GM12878 (cell line): ENCODE measurements at regions not wholly inside any gene's neighbourhood (a gene's known extent, or its start where the extent isn't known, plus 50 kb on each side); places are given as distances from the start of the nearest gene placed in this dataset.

Experiments
- ATAC-seq: fragments of 200-7000 bp; cut with Tn5 transposase; 3 replicates; pipeline ENCODE4 v1.9.1; 2020; ENCODE audit warnings: mild to moderate bottlenecking, moderate library complexity
- BruUV-seq: library from RNA; stranded (reverse); fragments of 400-500 nt; replicated peaks from 2 replicates; lab custom pipeline; 2021; lab: Mats Ljungman, UMichigan
- CTCF ChIA-PET: fragments of 300-600 bp; sonication (Branson Sonifier 250); formaldehyde crosslinking; extraction: SDS; loops from one replicate; lab custom pipeline; 2021; ENCODE audit warnings: inconsistent platforms; lab: Yijun Ruan, JAX
- POLR2A ChIA-PET: fragments of 350-600 bp; formaldehyde crosslinking; extraction: SDS; loops from one replicate; lab custom pipeline; 2021; ENCODE audit warnings: inconsistent platforms; lab: Charles Lee
- RAD21 ChIA-PET: fragments of 300-600 bp; sonication (Branson Sonifier 250); formaldehyde crosslinking; loops from one replicate; lab custom pipeline; 2023; ENCODE audit warnings: antibody characterized with exemption; ENCODE audit not compliant: unreplicated experiment; lab: Charles Lee
- SMC1A ChIA-PET: fragments of 300-600 bp; sonication (Branson Sonifier 250); formaldehyde crosslinking; loops from one replicate; lab custom pipeline; 2023; ENCODE audit not compliant: unreplicated experiment, uncharacterized antibody; lab: Charles Lee
- DNase-seq: peaks from one replicate; pipeline ENCODE4 v3.0.0-alpha.2; 2011; ENCODE audit warnings: low read depth, low spot score
- FAIRE-seq: peaks from 3 replicates; lab custom pipeline; 2011; peaks lifted over from hg19 to GRCh38; lab: Jason Lieb, UNC
- H2AFZ ChIP-seq: 2 replicates; pipeline ENCODE4 v1.6.0; 2011; ENCODE audit warnings: low read depth, low read length, control low read depth; ENCODE audit not compliant: control insufficient read depth
- H3K27ac ChIP-seq: 2 replicates; pipeline ENCODE4 v1.5.1; 2011; ENCODE audit warnings: control low read depth; ENCODE audit not compliant: control insufficient read depth, insufficient read depth
- H3K27me3 ChIP-seq, 2 experiments: replicated peaks in 1 of 2; 2 replicates each; pipeline versions ENCODE4 v1.6.0 to v1.6.1; 2011; ENCODE audit warnings: low read length in 1 of 2; ENCODE audit not compliant: control insufficient read depth in 2 of 2, insufficient read depth in 2 of 2
- H3K36me3 ChIP-seq, 2 experiments: 2 replicates each; pipeline ENCODE4 v1.5.1; 2011; ENCODE audit warnings: low read length in 1 of 2; ENCODE audit not compliant: control insufficient read depth in 2 of 2, insufficient read depth in 2 of 2
- H3K4me1 ChIP-seq: 2 replicates; pipeline ENCODE4 v1.6.1; 2011; ENCODE audit warnings: mild to moderate bottlenecking, low read length, moderate library complexity, mixed read lengths; ENCODE audit not compliant: control insufficient read depth, insufficient read depth
- H3K4me2 ChIP-seq: 2 replicates; pipeline ENCODE4 v1.6.0; 2011; ENCODE audit warnings: control low read depth; ENCODE audit not compliant: control insufficient read depth, insufficient read depth
- H3K4me3 ChIP-seq: fragments of 200-600 bp; sonication (generic); 2 replicates; pipeline ENCODE4 v1.5.1; 2016
- H3K79me2 ChIP-seq: 2 replicates; pipeline ENCODE4 v1.6.0; 2011; ENCODE audit warnings: low read length; ENCODE audit not compliant: control insufficient read depth, insufficient read depth
- H3K9ac ChIP-seq: 2 replicates; pipeline ENCODE4 v1.8.0; 2011; ENCODE audit warnings: low read length, control low read depth, mixed read lengths; ENCODE audit not compliant: control insufficient read depth, insufficient read depth
- H3K9me3 ChIP-seq: replicated peaks from 3 replicates; pipeline ENCODE4 v1.5.1; 2011; ENCODE audit warnings: mild to moderate bottlenecking, low read length; ENCODE audit not compliant: control insufficient read depth, insufficient read depth
- H4K20me1 ChIP-seq: 2 replicates; pipeline ENCODE4 v1.6.0; 2011; ENCODE audit not compliant: control insufficient read depth, insufficient read depth
- BCLAF1 ChIP-seq: fragments of 450-650 bp; IDR thresholded peaks from 2 replicates; pipeline ENCODE4 v1.6.1; 2017; ENCODE audit warnings: antibody characterized with exemption, mild to moderate bottlenecking, moderate library complexity
- BRCA1 ChIP-seq: IDR thresholded peaks from 2 replicates; pipeline ENCODE4 v1.6.1; 2011; ENCODE audit warnings: low read depth, low read length, improper control_type of control experiment
- E2F8 ChIP-seq: fragments of 450-650 bp; IDR thresholded peaks from 2 replicates; pipeline ENCODE4 v1.6.1; 2018; ENCODE audit warnings: mild to moderate bottlenecking, low read depth, moderate library complexity; ENCODE audit not compliant: partially characterized antibody
- EED ChIP-seq: sonication (generic); IDR thresholded peaks from 2 replicates; pipeline ENCODE4 v1.6.1; 2016; ENCODE audit warnings: antibody characterized with exemption, low read depth
- ELK1 ChIP-seq: IDR thresholded peaks from 2 replicates; pipeline ENCODE4 v1.6.1; 2012; ENCODE audit warnings: low read depth, low read length, improper control_type of control experiment
- HDGF ChIP-seq: fragments of 450-650 bp; IDR thresholded peaks from 2 replicates; pipeline ENCODE4 v1.6.1; 2016; ENCODE audit warnings: antibody characterized with exemption
- NFIC ChIP-seq: IDR thresholded peaks from 2 replicates; pipeline ENCODE4 v1.6.1; 2012; ENCODE audit warnings: low read depth, mild to moderate bottlenecking, inconsistent platforms, low read length, moderate library complexity
- NRF1 ChIP-seq: conservative IDR thresholded peaks from 2 replicates; pipeline ENCODE4 v1.6.1; 2011; ENCODE audit warnings: mild to moderate bottlenecking, low read depth, low read length, improper control_type of control experiment
- PBX3 ChIP-seq: IDR thresholded peaks from 2 replicates; pipeline ENCODE4 v1.6.1; 2011; ENCODE audit warnings: mild to moderate bottlenecking, low read depth, low read length, moderate library complexity; ENCODE audit not compliant: insufficient replicate concordance
- POLR2AphosphoS2 ChIP-seq: IDR thresholded peaks from 2 replicates; pipeline ENCODE4 v1.6.1; 2011; ENCODE audit warnings: low read depth, mild to moderate bottlenecking, low read length, improper control_type of control experiment, moderate library complexity
- RELA ChIP-seq: fragments of 450-650 bp; IDR thresholded peaks from 2 replicates; pipeline ENCODE4 v1.8.0; 2014; ENCODE audit warnings: borderline replicate concordance; ENCODE audit not compliant: partially characterized antibody
- SMC3 ChIP-seq: IDR thresholded peaks from 2 replicates; pipeline ENCODE4 v1.6.1; 2011; ENCODE audit warnings: low read length, improper control_type of control experiment, borderline replicate concordance
- SP1 ChIP-seq: IDR thresholded peaks from one replicate; pipeline ENCODE4 v1.6.1; 2011; ENCODE audit warnings: low read depth, low read length
- SRF ChIP-seq, 2 experiments: IDR thresholded peaks; 2 replicates each; pipeline ENCODE4 v1.6.1; 2011; ENCODE audit warnings: low read depth in 2 of 2, low read length in 2 of 2, mild to moderate bottlenecking in 1 of 2, moderate library complexity in 1 of 2
- TCF3 ChIP-seq: IDR thresholded peaks from 2 replicates; pipeline ENCODE4 v1.6.1; 2012; ENCODE audit warnings: low read depth, mild to moderate bottlenecking, low read length, borderline replicate concordance; ENCODE audit not compliant: insufficient read depth
- YY1 ChIP-seq: IDR thresholded peaks from 2 replicates; pipeline ENCODE4 v1.6.1; 2011; ENCODE audit warnings: low read depth, mild to moderate bottlenecking, low read length
- WGBS: methylation state at CpG from one replicate; pipeline ENCODE4 v1.1.6; 2016; ENCODE audit warnings: low lambda C conversion rate; ENCODE audit not compliant: insufficient replicate concordance, insufficient coverage; ENCODE audit errors: missing lambda C conversion rate; 5-methylcytosine and 5-hydroxymethylcytosine counted together
- in situ Hi-C: fragments of 300-500 bp; cut with MboI; formaldehyde crosslinking; loops from 9 replicates; pipeline ENCODE4 v1.14.3; 2018; ENCODE audit warnings: mixed read lengths
- intact Hi-C: fragments of 100-400 bp; cut with micrococcal nuclease; formaldehyde crosslinking; loops from one replicate; pipeline ENCODE4 v1.14.2; 2022; ENCODE audit not compliant: unreplicated experiment

- Histone ChIP-seq H3K27me3 (no peaks in the 10 kb centered on the region), H3K4me2 (no peak overlapping the region), H4K20me1 (no peaks in the 10 kb centered on the region), H3K27ac (no peak overlapping the region), H3K9ac (no peak overlapping the region), H3K79me2 (no peaks in the 10 kb centered on the region), H2AFZ (no peak overlapping the region), H3K36me3 (no peaks in the 10 kb centered on the region), H3K9me3 (no peaks in the 10 kb centered on the region), H3K4me1 (no peaks in the 10 kb centered on the region), H3K4me3 (no peak overlapping the region)
- SMC1A ChIA-PET: interaction anchor here (1.0 kb wide), 1 partner anchor 9 kb away, joined by 3 read pairs; no protein-coding TSS in a partner anchor
- intact Hi-C loops (no loop called here), in situ Hi-C loops (no loop called here)
- CTCF ChIA-PET: interaction anchor here (1.3 to 1.5 kb wide), 2 partner anchors 9 to 10 kb away, joined by 3 to 7 read pairs; no protein-coding TSS in a partner anchor
- BruUV-seq: no TSS peak
- POLR2A ChIA-PET: no interaction called here
- ATAC-seq (no peak), FAIRE-seq (no peak), DNase-seq (no peak)
- RAD21 ChIA-PET: interaction anchor here (0.9 kb wide), 1 partner anchor 11 kb away, joined by 4 read pairs; no protein-coding TSS in a partner anchor
- 5% methylated on average over 2 of the region's 2 CpGs for WGBS
- TF ChIP-seq POLR2AphosphoS2 (no peak), NFIC (no peak), NRF1 (no peak), SMC3 (no peak), EED (no peak), TCF3 (no peak), E2F8 (no peak), YY1 (no peak), BCLAF1 (no peak), HDGF (no peak), BRCA1 (no peak), SP1 (no peak), PBX3 (no peak), RELA (no peak), ELK1 (no peak), SRF (IDR thresholded peaks at IDR 0.05; ENCODE audit: low read depth in 2 of 2, low read length in 2 of 2) (no peak)
Measured at GRCh38 chr12:81874586-81874985, 115.4 kb upstream of the PPFIA2 start.
